GM21723 (cell line): ENCODE measurements at regions not wholly inside any gene's neighbourhood (a gene's known extent, or its start where the extent isn't known, plus 50 kb on each side); places are given as distances from the start of the nearest gene placed in this dataset.

ENCODE experiments used
- ATAC-seq: cut with Tn5 transposase; IDR thresholded peaks from one replicate; pipeline ENCODE4 v1.9.1; 2021; ENCODE audit warnings: mild to moderate bottlenecking, moderate library complexity; ENCODE audit not compliant: unreplicated experiment

DNA sequence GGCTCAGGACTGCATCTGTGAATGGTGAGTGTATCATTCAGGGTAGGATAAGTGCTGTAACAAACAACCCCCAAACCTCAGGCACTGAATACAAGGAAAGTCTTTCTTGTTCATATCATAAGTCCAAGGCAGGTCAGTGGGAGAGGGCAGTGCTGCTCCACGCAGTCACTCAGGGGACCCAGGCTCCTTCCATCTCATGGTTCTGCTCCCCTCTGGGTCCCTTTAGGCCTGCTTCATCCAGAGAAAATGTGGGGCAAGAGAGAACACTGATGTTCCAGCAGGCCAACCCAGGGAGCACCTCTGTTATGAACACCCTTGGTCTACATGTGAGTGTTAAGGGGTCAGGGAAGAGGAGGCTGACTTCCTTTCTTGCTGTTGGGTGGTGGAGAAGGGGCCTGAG, 187.8 kb downstream of the CHST1 start:
- no peak for ATAC-seq

DNA sequence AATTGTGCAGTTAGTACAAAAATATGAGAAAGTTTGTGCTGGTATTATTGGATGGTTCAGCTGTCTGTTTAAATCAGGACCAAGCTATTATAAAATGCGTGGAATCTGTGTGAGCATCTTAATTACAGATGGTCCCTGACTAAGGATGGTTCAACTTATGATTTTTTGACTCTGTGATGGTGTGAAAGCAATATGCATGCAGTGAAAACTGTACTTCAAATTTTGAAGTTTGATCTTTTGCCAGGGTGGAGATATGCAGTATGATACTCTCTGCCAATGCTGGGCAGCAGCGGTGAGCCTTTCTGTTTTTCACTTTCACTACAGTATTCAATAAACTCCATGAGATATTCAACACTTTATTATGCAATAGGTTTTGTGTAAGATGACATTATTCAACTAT, 189.3 kb downstream of the CHST1 start:
- ATAC-seq, result no peak

GRCh38 chr11:45475173-45475572, 189.0 kb upstream of the SYT13 start:
- ATAC-seq, result no peak

DNA sequence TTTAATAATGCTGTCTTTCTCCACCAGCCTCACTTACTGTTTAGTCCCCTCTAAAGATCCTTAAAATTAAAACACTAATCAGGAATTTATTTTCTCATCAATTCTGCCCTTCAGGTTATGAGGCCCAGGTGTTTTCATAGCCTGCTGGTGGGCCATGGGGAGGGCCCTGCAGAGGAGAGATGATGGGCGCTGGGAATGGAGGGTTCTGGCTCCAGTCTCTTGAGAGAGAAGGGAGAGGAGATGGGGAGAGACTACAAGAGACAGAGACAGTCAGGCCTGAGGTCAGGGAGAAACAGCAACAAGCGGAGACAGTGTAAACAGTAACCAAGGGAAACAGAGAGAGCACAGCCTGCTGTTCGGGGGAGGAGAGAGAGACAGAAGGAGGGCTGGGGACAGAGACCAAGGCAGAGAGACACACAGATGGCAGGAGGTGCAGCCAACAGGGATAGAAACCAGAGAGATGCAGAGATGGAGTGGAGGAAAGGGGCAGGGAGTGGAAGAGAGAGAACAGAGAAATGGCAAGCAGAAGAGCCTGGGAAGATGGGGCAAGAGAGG, 187.3 kb upstream of the SYT13 start:
- no peak for ATAC-seq

DNA sequence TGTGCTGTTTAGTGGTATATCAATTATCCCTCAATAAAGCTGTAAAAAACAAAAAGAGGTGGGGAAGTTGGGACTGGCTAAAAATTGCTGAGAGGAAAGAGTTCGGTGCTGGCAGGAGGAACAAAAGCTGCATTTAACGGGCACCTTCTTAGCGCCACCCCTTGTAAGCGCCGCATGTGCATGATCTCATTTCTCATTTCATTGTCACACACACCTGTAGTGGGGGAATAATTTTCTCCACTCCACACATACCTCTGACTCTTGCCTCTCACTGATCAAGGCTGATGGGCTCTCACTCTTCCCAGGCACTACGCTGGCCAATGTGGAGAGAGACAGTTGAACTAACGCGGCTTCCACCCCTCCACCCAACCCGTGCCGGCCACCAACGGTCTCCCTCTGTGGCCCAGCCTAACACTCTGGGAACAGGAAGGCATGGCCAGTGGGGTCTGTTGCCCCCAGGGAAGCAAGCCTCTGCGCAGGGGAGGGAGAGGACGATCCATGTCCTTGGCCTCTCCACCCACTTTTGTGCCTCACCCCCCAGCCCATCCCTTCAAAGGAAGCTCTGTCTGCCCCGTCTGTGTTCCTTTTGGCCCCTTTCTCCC, 186.7 kb upstream of the SYT13 start:
- no peak for ATAC-seq

DNA sequence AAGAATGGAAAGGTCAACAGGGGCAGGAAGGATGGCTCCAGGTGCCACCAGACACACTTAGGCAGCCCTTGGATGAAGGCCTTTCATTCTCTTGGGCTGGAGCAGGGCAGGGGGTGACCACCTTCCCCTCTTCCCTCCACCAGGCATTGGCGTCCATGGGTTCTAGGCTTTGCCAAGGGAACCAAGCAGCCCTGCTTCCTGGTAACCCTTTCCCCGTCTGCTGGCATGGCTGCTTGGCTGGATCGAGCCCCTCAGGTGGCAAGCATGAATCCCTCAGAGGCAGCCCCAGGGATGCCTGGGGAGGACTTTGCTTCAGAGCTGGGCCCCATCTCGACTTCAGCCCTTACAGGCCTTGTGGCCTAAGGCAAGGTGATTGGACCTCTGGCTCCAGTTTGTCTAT, 185.1 kb upstream of the SYT13 start:
- ATAC-seq, result no peak

- no peak for ATAC-seq
Observed at GRCh38 chr11:45470794-45471167, 184.6 kb upstream of the SYT13 start.

DNA sequence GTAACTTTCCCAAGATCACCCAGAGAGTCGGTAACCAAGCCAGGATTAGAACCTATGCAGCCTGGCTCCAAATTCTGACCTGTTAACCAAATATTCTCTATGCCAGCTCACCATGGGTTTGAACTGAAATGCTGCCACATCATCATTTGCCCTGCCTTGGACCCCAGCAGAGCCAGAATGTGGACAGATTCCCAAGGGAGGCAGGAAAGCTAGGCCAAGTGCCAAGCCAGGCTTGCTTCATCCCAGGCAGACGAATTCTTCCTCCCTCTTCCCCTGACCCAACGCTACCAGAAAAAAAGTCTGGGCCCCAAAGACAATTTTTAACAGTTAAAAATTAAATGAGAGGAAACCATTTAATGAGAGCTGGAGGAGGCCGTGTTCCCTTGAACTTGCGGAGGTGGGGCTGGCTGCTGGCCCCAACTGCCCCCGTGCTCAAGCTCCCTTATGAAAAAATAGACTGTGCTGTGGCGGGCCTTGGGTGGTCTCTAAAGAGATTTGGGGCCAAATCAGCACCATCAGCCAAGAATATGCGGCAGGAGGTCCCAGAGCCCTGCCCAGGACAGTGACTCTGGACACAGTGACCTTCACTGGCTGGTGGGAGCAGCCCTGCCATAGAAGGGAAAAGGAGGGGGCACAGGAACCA, 184.1 kb upstream of the SYT13 start:
- ATAC-seq, result no peak

DNA sequence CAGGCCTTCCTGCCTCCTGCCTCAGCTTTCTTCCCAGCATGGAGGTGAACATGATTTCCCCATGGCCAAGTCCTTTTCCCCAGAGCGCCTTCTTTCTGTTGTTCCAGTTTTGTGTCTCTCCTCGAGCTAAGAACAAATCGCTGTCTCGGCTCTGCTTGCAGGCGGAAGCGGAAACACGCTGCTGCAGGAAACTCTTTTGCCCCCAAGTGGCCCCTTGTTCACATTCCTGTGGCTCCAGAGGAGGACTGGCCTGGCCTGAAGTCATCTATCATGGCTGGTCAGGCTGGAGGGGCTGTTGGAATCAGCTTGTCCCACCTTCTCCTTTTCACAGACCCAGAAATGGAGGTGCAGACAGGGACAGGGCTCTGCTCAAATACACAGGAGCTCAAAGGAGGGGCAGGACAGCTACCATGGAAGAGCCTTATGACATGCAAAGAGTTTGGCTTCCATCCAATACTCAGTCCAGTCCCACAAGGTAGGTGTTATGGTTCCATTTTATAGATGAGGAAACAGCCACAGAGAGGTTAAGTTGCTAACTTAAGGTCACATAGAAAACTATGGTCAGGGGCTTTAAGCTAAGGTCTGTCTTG, 182.2 kb upstream of the SYT13 start:
- ATAC-seq, result no peak

GRCh38 chr11:45463541-45463940, 177.4 kb upstream of the SYT13 start:
- ATAC-seq, result no peak

DNA sequence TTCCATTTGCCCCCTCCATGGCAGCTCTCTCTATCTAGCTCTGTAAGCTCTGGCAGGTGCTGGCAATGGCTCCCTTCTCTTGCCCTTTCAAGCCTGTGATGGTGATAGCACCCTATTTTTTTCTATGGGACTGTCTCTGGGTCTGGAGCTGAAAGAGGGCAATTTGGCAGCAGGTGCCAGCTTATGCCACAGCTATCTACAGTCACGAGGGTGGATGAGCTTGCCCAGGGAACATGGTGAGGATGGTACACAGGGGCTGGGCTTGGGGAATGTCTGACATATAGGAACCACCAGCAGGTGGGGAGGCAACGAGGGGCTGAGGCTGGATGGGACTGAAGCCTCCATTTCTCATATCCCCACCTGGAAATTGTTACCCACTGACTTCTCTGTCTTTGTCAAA, 175.4 kb upstream of the SYT13 start:
- ATAC-seq, result no peak

GRCh38 chr11:45459491-45459890, 173.3 kb upstream of the SYT13 start:
- no peak for ATAC-seq

DNA sequence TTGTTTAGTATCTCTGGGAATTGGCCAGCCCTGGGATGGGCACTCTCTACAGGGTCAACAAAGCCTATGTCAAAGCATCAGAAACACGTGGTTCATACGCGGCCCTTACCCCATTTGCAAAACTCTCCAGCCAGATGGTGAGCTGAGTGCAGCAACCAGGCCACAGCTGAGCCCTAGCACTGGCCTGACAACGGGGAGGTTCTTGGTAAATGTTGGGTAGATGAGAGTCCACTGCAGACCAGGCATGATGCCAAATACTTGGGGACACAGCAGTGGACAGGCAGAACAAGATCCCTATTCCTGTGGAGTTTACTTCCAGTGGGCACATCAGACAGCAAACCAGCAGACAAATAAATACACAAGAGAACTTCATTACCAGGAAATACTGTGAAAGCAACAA, 172.1 kb upstream of the SYT13 start:
- ATAC-seq, result no peak

DNA sequence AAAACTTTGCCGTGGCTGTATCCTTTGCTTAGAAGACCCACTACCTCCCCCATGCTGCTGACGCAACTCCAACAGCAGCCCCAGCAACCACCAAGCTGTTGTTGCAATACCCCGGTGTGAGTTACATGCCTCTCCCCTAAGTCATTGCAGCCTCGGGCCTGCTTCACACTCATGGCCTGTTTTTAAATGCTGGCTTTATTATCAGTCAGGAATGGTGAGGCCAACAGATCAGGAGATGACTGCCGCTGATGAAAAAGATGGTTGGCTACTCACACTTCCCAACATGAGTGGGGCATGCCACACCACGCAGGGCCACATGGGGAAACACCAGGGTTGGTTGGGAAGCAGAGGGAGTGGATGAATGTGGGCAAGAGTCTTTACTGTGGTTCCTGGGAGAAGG, 171.5 kb upstream of the SYT13 start:
- ATAC-seq, result no peak

DNA sequence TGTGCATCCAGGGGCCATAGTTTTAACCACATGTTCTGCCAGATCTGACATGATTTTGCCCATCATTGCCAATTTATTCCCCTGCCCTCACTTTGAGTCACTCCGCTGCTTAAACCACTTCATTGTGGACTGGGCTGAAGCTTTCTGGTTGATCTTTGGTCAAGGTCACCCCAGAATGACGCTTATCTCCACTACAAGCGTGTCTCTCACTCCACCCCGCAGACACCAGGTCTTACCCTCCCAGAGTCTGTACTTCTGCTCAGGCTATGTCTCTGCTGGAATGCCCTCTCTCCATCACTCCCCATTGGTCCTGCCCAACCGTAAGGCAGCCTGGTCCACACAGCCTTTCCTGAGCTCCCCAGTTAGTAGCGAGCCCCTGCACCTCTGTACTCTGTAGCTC, 170.5 kb upstream of the SYT13 start:
- no peak for ATAC-seq

DNA sequence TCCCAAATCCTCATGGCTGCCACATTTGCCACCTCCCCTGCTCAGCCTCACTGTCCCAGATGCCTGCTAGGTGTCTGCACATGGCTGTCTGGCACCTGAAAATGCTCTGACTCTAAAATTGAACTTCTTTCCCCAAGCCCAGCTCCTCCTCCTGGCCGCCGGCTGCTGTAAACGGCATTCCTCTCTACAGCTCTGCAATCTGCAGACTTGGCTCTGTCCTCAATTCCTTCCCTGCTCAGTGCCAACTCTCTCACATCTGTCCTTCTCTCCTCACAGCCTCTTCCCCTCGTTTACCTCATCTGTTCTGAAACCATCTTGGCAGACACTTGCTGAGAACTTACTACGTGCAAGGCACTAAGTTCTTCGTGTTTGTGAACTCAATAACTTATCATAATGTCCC, 169.4 kb upstream of the SYT13 start:
- ATAC-seq, result no peak

- ATAC-seq, result no peak
Observed at GRCh38 chr11:45454917-45455401, 168.8 kb upstream of the SYT13 start.

- no peak for ATAC-seq
Observed at GRCh38 chr11:45453721-45454120, 167.6 kb upstream of the SYT13 start.

DNA sequence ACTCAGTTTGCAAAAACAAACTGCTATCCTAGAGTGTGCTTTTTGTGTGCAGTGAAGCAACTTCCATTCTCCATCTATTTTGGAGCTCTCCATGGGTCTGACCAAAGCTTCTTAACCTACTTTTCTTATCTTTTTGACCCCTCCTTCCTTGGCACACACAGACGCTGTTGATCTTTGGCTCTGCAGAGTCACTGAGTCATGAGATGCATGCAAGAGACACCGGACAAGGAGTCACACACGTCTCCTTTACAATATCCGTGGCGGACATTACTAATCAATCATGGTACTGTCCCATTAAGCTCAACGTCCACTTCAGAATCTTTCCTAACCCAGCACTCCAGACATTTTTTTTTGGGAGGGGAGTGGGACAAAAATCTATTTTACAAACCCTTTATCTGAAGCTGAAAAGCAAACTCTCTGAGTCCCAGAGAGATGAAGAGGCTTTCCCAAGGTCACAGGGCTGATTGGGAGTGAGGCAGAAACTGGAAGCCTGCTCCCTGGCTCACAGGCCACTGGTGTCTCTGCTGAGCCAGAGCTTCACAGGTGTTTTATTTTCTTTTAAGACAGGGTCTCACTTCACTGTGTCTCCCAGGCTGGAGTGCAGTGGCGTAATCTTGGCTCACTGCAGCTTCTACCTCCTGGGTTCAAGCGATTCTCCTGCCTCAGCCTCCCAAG, 165.8 kb upstream of the SYT13 start:
- ATAC-seq, result no peak

DNA sequence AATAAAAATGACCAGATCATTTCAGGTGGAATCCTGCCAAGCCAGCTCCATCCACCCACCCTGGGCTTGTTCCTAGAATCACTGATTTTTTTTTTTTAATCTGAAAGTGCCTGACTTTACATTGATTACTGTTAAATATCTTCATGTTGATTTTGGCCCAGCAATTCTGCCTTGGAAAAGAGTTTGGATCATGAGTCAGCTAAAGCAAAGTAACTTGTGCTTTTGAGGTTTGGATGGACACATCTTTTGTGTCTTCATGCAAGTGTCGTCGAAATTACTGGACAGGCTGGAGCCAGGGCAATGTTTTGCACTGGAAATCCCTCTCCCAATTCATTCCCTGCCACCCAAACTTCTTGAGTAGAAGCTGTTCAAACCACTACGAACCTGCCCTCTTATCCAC, 164.0 kb upstream of the SYT13 start:
- no peak for ATAC-seq

- ATAC-seq, result no peak
Observed at GRCh38 chr11:45449036-45449601, 163.0 kb upstream of the SYT13 start.
